ENCODE measurements at regions not wholly inside any gene's neighbourhood (a gene's known extent, or its start where the extent isn't known, plus 50 kb on each side); places are given as distances from the start of the nearest gene placed in this dataset.
"Not testable (repeated sequence)": the region's sequence is repeated elsewhere in the genome, so short reads cannot be mapped to it uniquely, and the experiment has no call there.

GRCh38 chr7:27000496-27000895 is 95.3 kb downstream of the HOXA1 start:
- no peak overlapping the region for H2AFZ ChIP-seq (ENCODE audit: low read length)
- no peaks in the 10 kb centered on the region for H3K36me3 ChIP-seq (ENCODE audit: low read depth, low read length)
- H3K27ac ChIP-seq (ENCODE audit: low read length), result no peak overlapping the region
- no peaks in the 10 kb centered on the region for H3K79me2 ChIP-seq (ENCODE audit: low read length)
- ChIA-PET POLR2A (ENCODE audit: unreplicated experiment) (no interaction called here), CTCF (no interaction called here)
- H3K9me3 ChIP-seq (ENCODE audit: low read length), result no peaks in the 10 kb centered on the region
- H3K27me3 ChIP-seq (ENCODE audit: low read length), result no peaks in the 10 kb centered on the region
- intact Hi-C loops (cut with micrococcal nuclease), result no loop called here
- H4K20me1 ChIP-seq (ENCODE audit: low read length), result no peaks in the 10 kb centered on the region
- no peak overlapping the region for H3K9ac ChIP-seq (ENCODE audit: low read length)
- BruUV-seq (replicated peaks), result no TSS peak
- H3F3A ChIP-seq (ENCODE audit: low read length, unreplicated experiment), result no peaks in the 10 kb centered on the region
- ATAC-seq (no peak), DNase-seq (no peak)
- H3K4me1 ChIP-seq (ENCODE audit: insufficient read depth, low read length), result no peaks in the 10 kb centered on the region
- H3K9me2 ChIP-seq (replicated peaks; ENCODE audit: low read length), result no peaks in the 10 kb centered on the region
- H3K4me2 ChIP-seq (ENCODE audit: low read length), result no peak overlapping the region
- TF ChIP-seq CTCF (conservative IDR thresholded peaks at IDR 0.05; ENCODE audit: low read depth, low read length) (no peak), EZH2phosphoT487 (IDR thresholded peaks at IDR 0.05; ENCODE audit: borderline replicate concordance, low read length) (no peak)
- no peak overlapping the region for H3K4me3 ChIP-seq (ENCODE audit: low read length)

GRCh38 chr7:26998284-26998683 is 97.5 kb downstream of the HOXA1 start:
- intact Hi-C loops (cut with micrococcal nuclease); ATAC-seq; POLR2A ChIA-PET (ENCODE audit: unreplicated experiment); H3K9me3 ChIP-seq (ENCODE audit: low read length); H2AFZ ChIP-seq (ENCODE audit: low read length); H3K4me1 ChIP-seq (ENCODE audit: insufficient read depth, low read length); H3K4me3 ChIP-seq (ENCODE audit: low read length); CTCF ChIA-PET; H4K20me1 ChIP-seq (ENCODE audit: low read length); H3F3A ChIP-seq (ENCODE audit: low read length, unreplicated experiment); H3K27ac ChIP-seq (ENCODE audit: low read length); BruUV-seq (replicated peaks); DNase-seq; H3K27me3 ChIP-seq (ENCODE audit: low read length); H3K9ac ChIP-seq (ENCODE audit: low read length); H3K4me2 ChIP-seq (ENCODE audit: low read length); H3K9me2 ChIP-seq (replicated peaks; ENCODE audit: low read length); H3K36me3 ChIP-seq (ENCODE audit: low read depth, low read length); H3K79me2 ChIP-seq (ENCODE audit: low read length): not testable (repeated sequence)

- Histone ChIP-seq H3K9me2 (replicated peaks; ENCODE audit: low read length) (no peaks in the 10 kb centered on the region), H3K9ac (ENCODE audit: low read length) (no peak overlapping the region), H2AFZ (ENCODE audit: low read length) (no peak overlapping the region), H3K79me2 (ENCODE audit: low read length) (no peaks in the 10 kb centered on the region), H4K20me1 (ENCODE audit: low read length) (no peaks in the 10 kb centered on the region), H3F3A (ENCODE audit: low read length, unreplicated experiment) (no peaks in the 10 kb centered on the region), H3K4me2 (ENCODE audit: low read length) (no peak overlapping the region), H3K36me3 (ENCODE audit: low read depth, low read length) (no peaks in the 10 kb centered on the region), H3K4me3 (ENCODE audit: low read length) (no peak overlapping the region), H3K27ac (ENCODE audit: low read length) (no peak overlapping the region), H3K9me3 (ENCODE audit: low read length) (no peaks in the 10 kb centered on the region), H3K4me1 (ENCODE audit: insufficient read depth, low read length) (no peaks in the 10 kb centered on the region), H3K27me3 (ENCODE audit: low read length) (no peaks in the 10 kb centered on the region)
- intact Hi-C loops (cut with micrococcal nuclease), result no loop called here
- TF ChIP-seq CTCF (conservative IDR thresholded peaks at IDR 0.05; ENCODE audit: low read depth, low read length) (no peak), EZH2phosphoT487 (IDR thresholded peaks at IDR 0.05; ENCODE audit: borderline replicate concordance, low read length) (no peak), EZH2 (IDR thresholded peaks at IDR 0.05; ENCODE audit: low read length, unreplicated experiment) (no peak)
- DNase-seq (no peak), ATAC-seq (no peak)
- CTCF ChIA-PET, result no interaction called here
- no TSS peak for BruUV-seq (replicated peaks)
- POLR2A ChIA-PET (ENCODE audit: unreplicated experiment), result no interaction called here
Measured at GRCh38 chr7:26995666-26996065, 100.1 kb downstream of the HOXA1 start.

Data from PC-3 (cell line).